Endodermal cell (in vitro differentiated cells): ENCODE measurements at regions not wholly inside any gene's neighbourhood (a gene's known extent, or its start where the extent isn't known, plus 50 kb on each side); places are given as distances from the start of the nearest gene placed in this dataset.

Experiments
- DNase-seq: peaks from one replicate; pipeline ENCODE4 v3.0.0-alpha.2; 2017
- H3K27ac ChIP-seq: 2 replicates; pipeline ENCODE4 v1.5.1; 2013; ENCODE audit warnings: mild to moderate bottlenecking, low read depth, low read length, moderate library complexity
- H3K27me3 ChIP-seq: 2 replicates; pipeline ENCODE4 v1.6.1; 2013; ENCODE audit warnings: mild to moderate bottlenecking, low read length, moderate library complexity; ENCODE audit not compliant: insufficient read depth, control insufficient read depth, poor library complexity, severe bottlenecking
- H3K36me3 ChIP-seq: 2 replicates; pipeline ENCODE4 v1.7.0; 2013; ENCODE audit warnings: mild to moderate bottlenecking, low read length, moderate library complexity; ENCODE audit not compliant: control insufficient read depth, insufficient read depth
- H3K4me1 ChIP-seq: one replicate; pipeline ENCODE4 v1.7.0; 2013; ENCODE audit warnings: low read length; ENCODE audit not compliant: control insufficient read depth, insufficient read depth
- H3K4me3 ChIP-seq: 2 replicates; pipeline ENCODE4 v1.5.1; 2013; ENCODE audit warnings: mild to moderate bottlenecking, low read length, moderate library complexity
- H3K9ac ChIP-seq: 2 replicates; pipeline ENCODE4 v1.6.1; 2013; ENCODE audit warnings: mild to moderate bottlenecking, low read length, moderate library complexity; ENCODE audit not compliant: poor library complexity, severe bottlenecking; ENCODE audit errors: extremely low read depth
- H3K9me3 ChIP-seq: 2 replicates; pipeline ENCODE4 v1.6.1; 2013; ENCODE audit warnings: mild to moderate bottlenecking, low read length, moderate library complexity; ENCODE audit not compliant: control insufficient read depth
- H3K27ac Mint-ChIP-seq: 2 replicates; pipeline ENCODE4 v1.8.0; 2020; ENCODE audit warnings: mixed read lengths
- H3K27me3 Mint-ChIP-seq: 2 replicates; pipeline ENCODE4 v1.8.0; 2021; ENCODE audit warnings: mild to moderate bottlenecking, mixed read lengths; ENCODE audit not compliant: insufficient read depth
- H3K36me3 Mint-ChIP-seq: 2 replicates; pipeline ENCODE4 v1.8.0; 2020; ENCODE audit warnings: low read depth, mixed read lengths
- H3K4me1 Mint-ChIP-seq: 2 replicates; pipeline ENCODE4 v1.8.0; 2020; ENCODE audit warnings: mixed read lengths
- H3K4me3 Mint-ChIP-seq: 2 replicates; pipeline ENCODE4 v1.8.0; 2020; ENCODE audit warnings: mild to moderate bottlenecking, moderate library complexity, mixed read lengths
- H3K9me3 Mint-ChIP-seq: 2 replicates; pipeline ENCODE4 v1.8.0; 2020; ENCODE audit warnings: mild to moderate bottlenecking, mixed read lengths
- CTCF ChIP-seq: fragments of 200-600 bp; sonication (generic); conservative IDR thresholded peaks from 2 replicates; pipeline ENCODE4 v1.5.0; 2021; ENCODE audit warnings: antibody characterized with exemption, mild to moderate bottlenecking
- WGBS, 2 experiments: methylation state at CpG; one replicate each; pipeline versions ENCODE4 v1.1.5 to v1.1.7; 2013; ENCODE audit warnings: missing lambda C conversion rate in 2 of 2, mixed read lengths in 1 of 2; ENCODE audit not compliant: insufficient coverage in 1 of 2, insufficient read length in 1 of 2; 5-methylcytosine and 5-hydroxymethylcytosine counted together

GRCh38 chr10:20596911-20597310, 300.2 kb downstream of the NEBL start:
- H3K9me3 ChIP-seq: no peaks in the 10 kb centered on the region
- no peak overlapping the region for H3K4me3 Mint-ChIP-seq
- no peaks in the 10 kb centered on the region for H3K27me3 Mint-ChIP-seq
- H3K36me3 ChIP-seq: no peaks in the 10 kb centered on the region
- TF ChIP-seq CTCF: no peak
- no peak overlapping the region for H3K4me3 ChIP-seq
- DNase-seq: no peak
- WGBS, 2 experiments: 81 to 84% methylated on average over 2 of the region's 2 CpGs
- no peaks in the 10 kb centered on the region for H3K4me1 ChIP-seq
- peaks cover 11% of the 10 kb centered on the region for H3K4me1 Mint-ChIP-seq
- no peak overlapping the region for H3K9ac ChIP-seq
- H3K9me3 Mint-ChIP-seq: no peaks in the 10 kb centered on the region
- H3K36me3 Mint-ChIP-seq: no peaks in the 10 kb centered on the region
- peak overlapping the region; percentile 0 for H3K27ac Mint-ChIP-seq
- H3K27me3 ChIP-seq: no peaks in the 10 kb centered on the region
- H3K27ac ChIP-seq: peak overlapping the region; percentile 89

DNA sequence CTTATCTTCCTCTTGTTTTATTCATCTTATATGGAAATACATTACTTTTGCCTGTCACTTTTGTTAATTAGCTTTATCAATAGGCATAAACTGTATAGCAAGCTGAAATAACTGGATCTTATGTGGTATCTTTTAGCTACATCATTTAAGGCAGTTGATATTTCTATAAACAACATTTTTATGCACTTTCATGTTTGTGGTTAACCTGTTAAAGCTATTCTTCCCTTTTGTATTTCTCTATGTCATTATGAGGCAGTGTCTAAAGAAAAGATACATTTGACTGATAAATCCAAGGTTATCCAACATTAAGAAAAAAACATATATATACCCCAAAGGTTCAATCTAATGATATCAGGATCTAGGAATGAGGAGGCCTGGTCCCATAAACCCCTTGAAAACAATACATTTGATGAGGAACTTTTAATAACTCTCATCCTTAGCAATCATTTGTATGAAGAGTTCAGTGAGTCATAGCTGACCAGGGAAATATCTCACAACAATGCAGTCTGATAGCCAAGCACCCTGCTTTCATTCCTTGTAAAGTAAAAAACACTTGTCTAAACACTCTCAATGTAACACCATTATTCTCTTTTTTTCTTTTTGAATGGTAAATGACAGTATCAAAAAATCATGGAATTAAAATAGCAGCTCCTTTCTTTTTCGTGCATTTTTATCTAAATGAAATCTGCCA, 300.9 kb downstream of the NEBL start:
- peaks cover 11% of the 10 kb centered on the region for H3K4me1 Mint-ChIP-seq
- H3K27me3 Mint-ChIP-seq: no peaks in the 10 kb centered on the region
- no peaks in the 10 kb centered on the region for H3K9me3 ChIP-seq
- no peak overlapping the region for H3K4me3 Mint-ChIP-seq
- no peak overlapping the region for H3K27ac Mint-ChIP-seq
- H3K36me3 Mint-ChIP-seq: no peaks in the 10 kb centered on the region
- no peaks in the 10 kb centered on the region for H3K9me3 Mint-ChIP-seq
- H3K4me3 ChIP-seq: no peak overlapping the region
- no peaks in the 10 kb centered on the region for H3K27me3 ChIP-seq
- H3K27ac ChIP-seq: peak overlapping the region; percentile 89
- no peak for TF ChIP-seq CTCF
- no peak overlapping the region for H3K9ac ChIP-seq
- H3K36me3 ChIP-seq: no peaks in the 10 kb centered on the region
- DNase-seq: no peak
- 100% methylated on average over 1 of the region's 1 CpG; no CpG with 5 or more reads in 1 of the 2 experiments for WGBS, 2 experiments
- H3K4me1 ChIP-seq: no peaks in the 10 kb centered on the region

DNA sequence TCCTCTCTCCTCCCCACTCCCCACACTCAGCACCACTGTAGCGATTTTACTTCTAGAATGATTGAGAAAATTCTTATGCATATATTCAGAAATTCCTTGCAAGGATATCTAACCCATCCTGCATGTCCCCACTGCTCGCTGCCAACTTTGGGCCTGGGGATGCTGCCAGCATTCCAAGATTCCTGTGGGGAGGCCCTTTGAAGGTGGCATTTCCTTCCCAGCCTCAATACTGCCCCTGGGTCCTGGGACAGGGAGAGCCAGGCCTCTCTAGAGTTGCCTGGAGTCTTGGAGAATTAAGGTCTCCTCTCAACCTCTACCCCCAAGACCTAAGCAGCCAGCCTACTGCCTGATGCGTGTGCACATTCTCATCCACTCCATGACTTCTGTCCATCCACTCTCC, 303.5 kb downstream of the NEBL start:
- no peaks in the 10 kb centered on the region for H3K36me3 ChIP-seq
- Mint-ChIP-seq H3K27me3 (no peaks in the 10 kb centered on the region), H3K4me1 (peaks cover 11% of the 10 kb centered on the region), H3K9me3 (no peaks in the 10 kb centered on the region), H3K36me3 (no peaks in the 10 kb centered on the region), H3K27ac (no peak overlapping the region), H3K4me3 (no peak overlapping the region)
- no peaks in the 10 kb centered on the region for H3K9me3 ChIP-seq
- H3K9ac ChIP-seq: no peak overlapping the region
- WGBS, 2 experiments: 83 to 92% methylated on average over 2 to 3 of the region's 3 CpGs
- H3K27me3 ChIP-seq: no peaks in the 10 kb centered on the region
- no peak for TF ChIP-seq CTCF
- no peak overlapping the region for H3K27ac ChIP-seq
- H3K4me3 ChIP-seq: no peak overlapping the region
- no peaks in the 10 kb centered on the region for H3K4me1 ChIP-seq
- peak; percentile 48 for DNase-seq
